Spinal cord (tissue), 9 donors: ENCODE measurements at regions not wholly inside any gene's neighbourhood (a gene's known extent, or its start where the extent isn't known, plus 50 kb on each side); places are given as distances from the start of the nearest gene placed in this dataset.

ENCODE experiments used
- DNase-seq, 6 donors: peaks; one replicate each; pipeline versions ENCODE4 v3.0.0 to v3.0.0-alpha.2; 2013 to 2015; ENCODE audit warnings: low spot score in 6 of 6, low read depth in 4 of 6
- H3K27ac ChIP-seq: one replicate; pipeline ENCODE4 v1.5.1; 2013; ENCODE audit warnings: low read depth, low read length, control low read depth
- H3K27me3 ChIP-seq: one replicate; pipeline ENCODE4 v1.6.1; 2013; ENCODE audit warnings: low read length; ENCODE audit not compliant: control insufficient read depth, insufficient read depth
- H3K36me3 ChIP-seq: one replicate; pipeline ENCODE4 v1.6.1; 2013; ENCODE audit warnings: low read length; ENCODE audit not compliant: control insufficient read depth, insufficient read depth
- H3K4me1 ChIP-seq: one replicate; pipeline ENCODE4 v1.6.1; 2013; ENCODE audit warnings: low read length; ENCODE audit not compliant: control insufficient read depth, insufficient read depth
- H3K4me3 ChIP-seq: one replicate; pipeline ENCODE4 v1.5.1; 2013; ENCODE audit warnings: low read depth, low read length, control low read depth
- H3K9me3 ChIP-seq: one replicate; pipeline ENCODE4 v1.6.1; 2013; ENCODE audit warnings: low read length; ENCODE audit not compliant: control insufficient read depth, insufficient read depth
- WGBS: methylation state at CpG from one replicate; pipeline ENCODE4 v1.1.5; 2013; ENCODE audit warnings: missing lambda C conversion rate; ENCODE audit not compliant: insufficient coverage; 5-methylcytosine and 5-hydroxymethylcytosine counted together
- donor health status: healthy.

- peaks cover 14% of the 10 kb centered on the region for H3K4me1 ChIP-seq
- peaks cover 2% of the 10 kb centered on the region for H3K27me3 ChIP-seq
- no peak overlapping the region for H3K4me3 ChIP-seq
- DNase-seq: no peak
- H3K27ac ChIP-seq: no peak overlapping the region
- no peaks in the 10 kb centered on the region for H3K9me3 ChIP-seq
- H3K36me3 ChIP-seq: no peaks in the 10 kb centered on the region
- WGBS: 83% methylated on average over 14 of the region's 24 CpGs
Measured at GRCh38 chr13:111518161-111518792, 197.8 kb downstream of the TEX29 start.

- WGBS: 83% methylated on average over 8 of the region's 8 CpGs
- Histone ChIP-seq H3K27me3 (peaks cover 2% of the 10 kb centered on the region), H3K27ac (no peak overlapping the region), H3K4me3 (no peak overlapping the region), H3K9me3 (no peaks in the 10 kb centered on the region), H3K36me3 (no peaks in the 10 kb centered on the region), H3K4me1 (peaks cover 14% of the 10 kb centered on the region)
- DNase-seq: no peak
Measured at GRCh38 chr13:111519041-111519440, 198.6 kb downstream of the TEX29 start.

- Histone ChIP-seq H3K9me3 (no peaks in the 10 kb centered on the region), H3K27ac (no peak overlapping the region), H3K4me3 (no peak overlapping the region), H3K4me1 (peaks cover 14% of the 10 kb centered on the region), H3K36me3 (no peaks in the 10 kb centered on the region), H3K27me3 (peaks cover 2% of the 10 kb centered on the region)
- 80% methylated on average over 25 of the region's 25 CpGs for WGBS
- DNase-seq: no peak
Measured at GRCh38 chr13:111519490-111520170, 199.2 kb downstream of the TEX29 start.

- no peak overlapping the region for H3K4me3 ChIP-seq
- no peaks in the 10 kb centered on the region for H3K36me3 ChIP-seq
- DNase-seq: no peak
- 92% methylated on average over 6 of the region's 10 CpGs for WGBS
- peaks cover 2% of the 10 kb centered on the region for H3K27me3 ChIP-seq
- peaks cover 11% of the 10 kb centered on the region for H3K4me1 ChIP-seq
- no peak overlapping the region for H3K27ac ChIP-seq
- no peaks in the 10 kb centered on the region for H3K9me3 ChIP-seq
Measured at GRCh38 chr13:111521030-111521429, 200.6 kb downstream of the TEX29 start.

GRCh38 chr13:111521691-111522229 lies 201.3 kb downstream of the TEX29 start:
- no peak overlapping the region for H3K27ac ChIP-seq
- H3K27me3 ChIP-seq: peaks cover 2% of the 10 kb centered on the region
- H3K4me3 ChIP-seq: no peak overlapping the region
- peaks cover 9% of the 10 kb centered on the region for H3K4me1 ChIP-seq
- WGBS: 87% methylated on average over 12 of the region's 12 CpGs
- no peak for DNase-seq
- H3K36me3 ChIP-seq: no peaks in the 10 kb centered on the region
- H3K9me3 ChIP-seq: no peaks in the 10 kb centered on the region

- no peaks in the 10 kb centered on the region for H3K9me3 ChIP-seq
- WGBS: 88% methylated on average over 3 of the region's 3 CpGs
- no peak overlapping the region for H3K4me3 ChIP-seq
- H3K27me3 ChIP-seq: peaks cover 13% of the 10 kb centered on the region
- no peak for DNase-seq
- H3K27ac ChIP-seq: no peak overlapping the region
- H3K4me1 ChIP-seq: no peaks in the 10 kb centered on the region
- H3K36me3 ChIP-seq: no peaks in the 10 kb centered on the region
Measured at GRCh38 chr13:111525320-111526118, 205.1 kb downstream of the TEX29 start.

GRCh38 chr13:111526922-111527321 lies 206.5 kb downstream of the TEX29 start:
- H3K4me1 ChIP-seq: no peaks in the 10 kb centered on the region
- H3K9me3 ChIP-seq: no peaks in the 10 kb centered on the region
- H3K27me3 ChIP-seq: peaks cover 15% of the 10 kb centered on the region
- no peak for DNase-seq
- H3K4me3 ChIP-seq: no peak overlapping the region
- WGBS: 39% methylated on average over 6 of the region's 7 CpGs
- H3K36me3 ChIP-seq: no peaks in the 10 kb centered on the region
- no peak overlapping the region for H3K27ac ChIP-seq

- WGBS: 100% methylated on average over 9 of the region's 14 CpGs
- no peak for DNase-seq
Measured at GRCh38 chr13:111527614-111528229, 207.3 kb downstream of the TEX29 start.

GRCh38 chr13:111528513-111528912 lies 208.1 kb downstream of the TEX29 start:
- H3K4me3 ChIP-seq: no peak overlapping the region
- WGBS: 100% methylated on average over 3 of the region's 3 CpGs
- peaks cover 25% of the 10 kb centered on the region for H3K27me3 ChIP-seq
- H3K4me1 ChIP-seq: no peaks in the 10 kb centered on the region
- no peaks in the 10 kb centered on the region for H3K9me3 ChIP-seq
- no peaks in the 10 kb centered on the region for H3K36me3 ChIP-seq
- no peak for DNase-seq
- no peak overlapping the region for H3K27ac ChIP-seq

More at GRCh38 chr13:111527614-111528229, 207.3 kb downstream of the TEX29 start:
- H3K27ac ChIP-seq: no peak overlapping the region
- no peaks in the 10 kb centered on the region for H3K4me1 ChIP-seq
- no peaks in the 10 kb centered on the region for H3K36me3 ChIP-seq
- H3K4me3 ChIP-seq: no peak overlapping the region
- no peaks in the 10 kb centered on the region for H3K9me3 ChIP-seq
- H3K27me3 ChIP-seq: peaks cover 17% of the 10 kb centered on the region
